Ascending aorta (tissue), 2 donors: ENCODE measurements at regions not wholly inside any gene's neighbourhood (a gene's known extent, or its start where the extent isn't known, plus 50 kb on each side); places are given as distances from the start of the nearest gene placed in this dataset.

ENCODE experiments used
- DNase-seq, 2 donors: peaks; one replicate each; pipeline ENCODE4 v3.0.0-alpha.2; 2019; ENCODE audit warnings: low spot score in 2 of 2
- H3K27ac ChIP-seq, 2 donors: fragments of 200-600 bp; sonication (generic); one replicate each; pipeline ENCODE4 v1.5.1; 2016 to 2017; ENCODE audit warnings: mild to moderate bottlenecking in 1 of 2
- H3K27me3 ChIP-seq: fragments of 200-600 bp; sonication (generic); one replicate; pipeline ENCODE4 v1.5.1; 2017
- H3K36me3 ChIP-seq, 2 donors: fragments of 200-600 bp; sonication (generic); one replicate each; pipeline ENCODE4 v1.5.1; 2016
- H3K4me1 ChIP-seq, 2 donors: fragments of 200-600 bp; sonication (generic); one replicate each; pipeline ENCODE4 v1.5.1; 2016 to 2017; ENCODE audit warnings: mild to moderate bottlenecking in 1 of 2
- H3K4me3 ChIP-seq, 2 donors: fragments of 200-600 bp; sonication (generic); one replicate each; pipeline ENCODE4 v1.5.1; 2016 to 2017; ENCODE audit warnings: mild to moderate bottlenecking in 1 of 2
- H3K9me3 ChIP-seq, 2 donors: fragments of 200-600 bp; sonication (generic); one replicate each; pipeline ENCODE4 v1.5.1; 2016
- intact Hi-C: fragments of 100-400 bp; cut with DNase I; formaldehyde crosslinking; loops from one replicate; pipeline ENCODE4 v1.15.1; 2023
- TF ChIP-seq, protein P1 (sequence below), 3 experiments: fragments of 200-600 bp in 2 of 3; fragments of 450-650 bp in 1 of 3; sonication (generic) in 2 of 3; IDR thresholded peaks; one replicate each; pipeline ENCODE4 v1.5.1; 2016 to 2019; ENCODE audit warnings: antibody characterized with exemption in 3 of 3, mild to moderate bottlenecking in 1 of 3, moderate library complexity in 1 of 3

DNA sequence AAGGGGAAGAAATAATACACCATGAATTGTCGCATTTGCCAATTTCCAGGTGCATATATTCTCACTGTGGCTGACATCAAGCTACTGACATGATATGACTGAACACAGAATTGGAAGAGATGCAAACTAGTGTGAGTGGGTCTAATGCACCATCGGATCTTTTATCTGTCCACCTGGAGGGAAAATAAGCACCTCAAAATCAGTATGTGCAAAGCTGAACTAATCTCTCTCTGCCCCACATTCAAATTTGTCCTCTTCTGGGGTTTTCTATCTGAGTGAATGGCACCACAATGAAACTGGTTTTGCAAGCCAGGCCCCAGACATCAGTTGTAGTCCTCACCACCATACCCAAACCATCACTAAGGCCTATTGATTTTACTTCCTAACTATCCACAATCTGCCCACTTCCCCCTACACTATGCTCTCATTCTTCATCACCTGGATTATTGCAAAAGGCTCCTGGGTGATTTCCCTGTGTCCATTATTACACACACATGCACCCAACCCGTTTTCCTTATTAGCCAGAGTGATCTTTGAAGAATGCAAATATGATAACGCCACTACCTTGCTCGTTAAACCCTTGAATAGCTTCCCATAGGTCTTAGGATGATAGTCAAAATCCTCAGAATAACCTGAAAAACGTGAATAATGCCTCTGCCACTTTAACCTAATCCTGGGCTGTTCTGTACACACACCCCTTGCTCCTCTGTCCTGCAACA is 159.0 kb upstream of the GMDS start:
- no peak overlapping the region for H3K4me3 ChIP-seq
- DNase-seq: no peak
- no peak overlapping the region for H3K27ac ChIP-seq
- intact Hi-C loops: no loop called here
- H3K36me3 ChIP-seq: no peaks in the 10 kb centered on the region
- TF ChIP-seq, protein P1, sequence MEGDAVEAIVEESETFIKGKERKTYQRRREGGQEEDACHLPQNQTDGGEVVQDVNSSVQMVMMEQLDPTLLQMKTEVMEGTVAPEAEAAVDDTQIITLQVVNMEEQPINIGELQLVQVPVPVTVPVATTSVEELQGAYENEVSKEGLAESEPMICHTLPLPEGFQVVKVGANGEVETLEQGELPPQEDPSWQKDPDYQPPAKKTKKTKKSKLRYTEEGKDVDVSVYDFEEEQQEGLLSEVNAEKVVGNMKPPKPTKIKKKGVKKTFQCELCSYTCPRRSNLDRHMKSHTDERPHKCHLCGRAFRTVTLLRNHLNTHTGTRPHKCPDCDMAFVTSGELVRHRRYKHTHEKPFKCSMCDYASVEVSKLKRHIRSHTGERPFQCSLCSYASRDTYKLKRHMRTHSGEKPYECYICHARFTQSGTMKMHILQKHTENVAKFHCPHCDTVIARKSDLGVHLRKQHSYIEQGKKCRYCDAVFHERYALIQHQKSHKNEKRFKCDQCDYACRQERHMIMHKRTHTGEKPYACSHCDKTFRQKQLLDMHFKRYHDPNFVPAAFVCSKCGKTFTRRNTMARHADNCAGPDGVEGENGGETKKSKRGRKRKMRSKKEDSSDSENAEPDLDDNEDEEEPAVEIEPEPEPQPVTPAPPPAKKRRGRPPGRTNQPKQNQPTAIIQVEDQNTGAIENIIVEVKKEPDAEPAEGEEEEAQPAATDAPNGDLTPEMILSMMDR (IDR thresholded peaks at IDR 0.05): no peak
- no peaks in the 10 kb centered on the region for H3K4me1 ChIP-seq
- no peaks in the 10 kb centered on the region for H3K9me3 ChIP-seq
- no peaks in the 10 kb centered on the region for H3K27me3 ChIP-seq

DNA sequence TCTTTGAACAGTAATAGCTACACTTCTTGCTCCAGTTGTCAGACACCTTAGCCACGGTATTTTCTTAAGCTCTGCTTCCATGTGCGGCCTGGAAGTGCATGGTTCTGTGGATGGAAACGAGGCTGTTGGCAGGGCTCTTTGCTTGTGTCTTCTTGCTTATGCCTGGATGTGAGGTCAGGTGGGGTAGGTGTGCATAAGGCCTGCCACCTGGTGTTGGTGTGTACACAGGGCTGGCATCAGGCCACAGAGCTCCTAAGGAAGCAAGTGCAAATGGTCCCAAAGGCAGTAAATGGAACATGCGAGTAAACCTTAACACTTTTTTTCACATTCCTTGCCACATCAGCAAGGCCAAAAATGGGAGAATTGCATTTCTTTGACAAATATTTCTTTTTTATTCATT is 158.1 kb upstream of the GMDS start:
- no peak for DNase-seq
- no peaks in the 10 kb centered on the region for H3K36me3 ChIP-seq
- H3K4me1 ChIP-seq: no peaks in the 10 kb centered on the region
- no peak overlapping the region for H3K27ac ChIP-seq
- intact Hi-C loops: no loop called here
- H3K4me3 ChIP-seq: no peak overlapping the region
- TF ChIP-seq, protein P1 (IDR thresholded peaks at IDR 0.05): no peak
- no peaks in the 10 kb centered on the region for H3K27me3 ChIP-seq
- H3K9me3 ChIP-seq: no peaks in the 10 kb centered on the region

DNA sequence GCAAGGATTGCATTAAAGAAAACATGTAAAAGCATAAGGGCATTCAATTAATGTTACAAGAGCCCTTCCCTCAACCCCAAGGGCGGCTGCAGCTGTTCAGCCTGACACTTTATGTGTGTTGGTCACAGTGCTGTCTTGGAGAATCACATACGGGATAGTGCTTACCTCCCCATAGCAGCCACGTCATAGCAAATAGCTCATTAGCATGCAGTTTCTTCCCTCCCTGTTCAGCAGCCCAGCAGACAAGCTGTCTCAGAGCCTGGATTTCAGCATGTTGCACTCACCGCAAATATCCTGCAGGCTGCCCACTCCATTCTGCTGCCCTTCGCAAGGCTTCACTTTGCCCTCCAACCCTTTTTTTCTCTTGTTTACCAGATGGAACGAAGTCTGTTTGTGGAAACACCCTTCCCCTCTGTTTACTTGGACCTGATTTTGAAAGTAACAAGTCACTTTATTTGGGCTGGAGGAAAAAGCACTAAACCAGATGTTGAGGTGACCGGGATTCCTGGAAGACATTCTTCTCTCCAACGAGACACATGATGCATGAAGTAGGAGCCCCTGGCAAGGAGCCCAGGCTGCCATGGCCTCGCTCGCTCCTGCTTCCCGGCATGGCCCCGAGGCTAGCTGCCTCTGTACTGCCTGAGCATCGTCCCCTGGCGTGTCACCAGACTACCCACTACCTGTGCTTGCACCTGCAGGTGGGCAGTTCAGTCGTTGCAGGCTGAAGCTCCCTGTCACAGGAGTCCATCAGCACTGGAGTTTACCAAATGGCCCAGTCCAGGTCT is 151.6 kb upstream of the GMDS start:
- H3K36me3 ChIP-seq: no peaks in the 10 kb centered on the region
- TF ChIP-seq, protein P1 (IDR thresholded peaks at IDR 0.05): no peak
- no peaks in the 10 kb centered on the region for H3K27me3 ChIP-seq
- peak overlapping the region in 1 of 2 donors; percentile 12 for H3K27ac ChIP-seq
- intact Hi-C loops: loop anchor here (5.0 kb wide), 1 partner anchor 800 kb away; no protein-coding TSS in a partner anchor
- no peaks in the 10 kb centered on the region for H3K9me3 ChIP-seq
- no peak overlapping the region for H3K4me3 ChIP-seq
- H3K4me1 ChIP-seq: peaks cover 0 to 8% of the 10 kb centered on the region in 2 donors
- no peak for DNase-seq

DNA sequence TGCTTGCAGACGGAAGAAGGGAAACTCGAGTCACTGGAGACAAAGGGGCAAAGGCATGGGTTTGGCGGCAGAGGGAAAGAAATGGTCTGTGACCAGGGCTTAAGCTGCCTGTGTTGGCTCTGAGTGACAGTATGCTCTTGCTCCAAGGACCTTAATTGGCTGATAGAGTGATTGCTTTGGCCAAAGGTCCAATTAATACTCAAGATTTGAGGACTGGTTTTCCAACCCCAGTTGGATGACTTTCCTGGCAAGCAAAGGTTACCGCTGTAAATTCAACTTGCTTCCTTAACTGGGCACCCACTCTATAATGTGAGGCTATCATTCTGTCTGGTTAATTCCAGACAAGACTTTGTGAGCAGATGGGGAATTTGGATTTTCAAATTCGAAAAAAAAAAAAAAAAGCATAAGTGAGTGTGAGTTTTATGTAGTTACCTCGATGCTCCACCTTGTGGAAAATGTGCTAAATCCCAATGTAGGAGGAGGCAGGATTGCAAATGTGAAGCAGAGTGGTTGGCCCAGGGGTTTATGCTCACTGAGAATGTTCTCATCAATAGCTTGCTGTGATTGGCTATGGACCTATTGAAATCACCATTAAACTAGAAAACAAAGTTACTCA is 150.7 kb upstream of the GMDS start:
- H3K4me1 ChIP-seq: peaks cover 0 to 8% of the 10 kb centered on the region in 2 donors
- no peak for DNase-seq
- no peaks in the 10 kb centered on the region for H3K27me3 ChIP-seq
- peak overlapping the region in 1 of 2 donors; percentile 24 for H3K27ac ChIP-seq
- TF ChIP-seq, protein P1 (IDR thresholded peaks at IDR 0.05): peak in 1 of 3 experiments; percentile 25
- H3K4me3 ChIP-seq: no peak overlapping the region
- H3K36me3 ChIP-seq: no peaks in the 10 kb centered on the region
- no peaks in the 10 kb centered on the region for H3K9me3 ChIP-seq
- intact Hi-C loops: loop anchor here (5.0 kb wide), 1 partner anchor 799 kb away; no protein-coding TSS in a partner anchor

DNA sequence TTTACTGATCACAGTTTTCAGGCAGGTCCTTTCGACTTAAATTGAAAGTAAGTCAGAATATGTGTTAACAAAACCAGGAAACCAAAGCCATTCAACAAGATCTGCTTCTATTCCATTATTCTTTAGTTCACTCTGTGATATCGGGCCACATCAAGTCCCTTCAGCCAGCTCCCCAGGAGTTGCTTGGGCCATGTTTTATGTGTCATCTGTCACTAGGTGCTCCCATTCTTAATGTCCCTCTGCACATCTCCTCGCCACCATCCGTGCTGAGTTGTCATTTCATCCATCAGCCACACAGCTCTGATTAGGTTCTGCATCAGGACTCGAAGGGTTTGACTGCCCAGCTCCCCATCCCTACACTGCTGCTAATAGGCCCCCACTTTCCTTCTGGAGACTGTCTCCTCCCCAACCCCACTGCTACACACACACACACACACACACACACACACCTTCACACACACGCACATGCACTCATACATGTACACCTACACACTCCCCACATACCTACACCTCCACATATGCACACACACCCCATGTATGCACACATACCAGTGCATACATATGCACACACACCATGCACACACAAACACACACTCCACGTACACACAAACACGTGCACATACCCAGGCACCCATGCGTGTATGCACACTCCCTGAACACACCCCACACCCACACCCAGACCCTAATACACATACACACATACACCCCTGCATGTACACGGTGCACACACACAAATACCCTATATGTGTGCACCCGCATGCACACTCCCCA is 143.3 kb upstream of the GMDS start:
- no peaks in the 10 kb centered on the region for H3K36me3 ChIP-seq
- H3K9me3 ChIP-seq: no peaks in the 10 kb centered on the region
- H3K4me3 ChIP-seq: no peak overlapping the region
- no peak overlapping the region for H3K27ac ChIP-seq
- H3K4me1 ChIP-seq: no peaks in the 10 kb centered on the region
- TF ChIP-seq, protein P1 (IDR thresholded peaks at IDR 0.05): no peak
- H3K27me3 ChIP-seq: no peaks in the 10 kb centered on the region
- DNase-seq: no peak
- intact Hi-C loops: no loop called here
